H1 (cell line): ENCODE measurements at regions not wholly inside any gene's neighbourhood (a gene's known extent, or its start where the extent isn't known, plus 50 kb on each side); places are given as distances from the start of the nearest gene placed in this dataset.

Source experiments
- ATF2 ChIP-seq: IDR thresholded peaks from 2 replicates; pipeline ENCODE4 v1.6.1; 2012; ENCODE audit warnings: low read length, inconsistent platforms
- BACH1 ChIP-seq: IDR thresholded peaks from 2 replicates; pipeline ENCODE4 v1.6.1; 2012; ENCODE audit warnings: low read length, improper control_type of control experiment
- BRCA1 ChIP-seq: IDR thresholded peaks from 2 replicates; pipeline ENCODE4 v1.6.1; 2012; ENCODE audit warnings: low read depth, low read length, improper control_type of control experiment
- GTF2F1 ChIP-seq: IDR thresholded peaks from 2 replicates; pipeline ENCODE4 v1.6.1; 2012; ENCODE audit warnings: low read depth, low read length, improper control_type of control experiment, borderline replicate concordance
- SP2 ChIP-seq: IDR thresholded peaks from 2 replicates; pipeline ENCODE4 v1.6.1; 2012; ENCODE audit warnings: mild to moderate bottlenecking, low read length, inconsistent platforms

- TF ChIP-seq ATF2: no peak
- no peak for TF ChIP-seq BRCA1
- no peak for TF ChIP-seq GTF2F1
- no peak for TF ChIP-seq SP2
- TF ChIP-seq BACH1: no peak
- TF ChIP-seq, all 59 proteins: peak for 0
Observed at GRCh38 chr17:52213451-52213850, 54.9 kb upstream of the CA10 start (continued).
